A673 (cell line): ENCODE measurements at regions not wholly inside any gene's neighbourhood (a gene's known extent, or its start where the extent isn't known, plus 50 kb on each side); places are given as distances from the start of the nearest gene placed in this dataset.

Experiments
- BruUV-seq: library from RNA; stranded (reverse); fragments of 400-500 nt; replicated peaks from 2 replicates; lab custom pipeline; 2021; lab: Mats Ljungman, UMichigan
- CTCF ChIA-PET: fragments of 300-600 bp; sonication (Branson Sonifier 250); formaldehyde crosslinking; loops from one replicate; lab custom pipeline; 2022; ENCODE audit warnings: antibody characterized with exemption; lab: Charles Lee
- POLR2A ChIA-PET: fragments of 300-600 bp; sonication (Branson Sonifier 250); formaldehyde crosslinking; loops from one replicate; lab custom pipeline; 2022; ENCODE audit warnings: antibody characterized with exemption; ENCODE audit not compliant: low non-redundant PET; lab: Charles Lee
- DNase-seq: peaks from one replicate; pipeline ENCODE4 v3.0.0-alpha.2; 2015; ENCODE audit warnings: low spot score
- H3K27ac ChIP-seq: fragments of 200-600 bp; sonication (generic); 2 replicates; pipeline ENCODE4 v1.5.1; 2016; ENCODE audit warnings: mixed run types, low read depth, mild to moderate bottlenecking, mixed read lengths, antibody characterized with exemption, low read length; ENCODE audit not compliant: poor library complexity, severe bottlenecking
- H3K27me3 ChIP-seq: fragments of 200-600 bp; sonication (generic); replicated peaks from 2 replicates; pipeline ENCODE4 v1.6.1; 2017; ENCODE audit warnings: mixed run types, low read depth, mild to moderate bottlenecking, mixed read lengths, antibody characterized with exemption, low read length; ENCODE audit not compliant: insufficient read depth, poor library complexity
- H3K36me3 ChIP-seq: fragments of 200-600 bp; sonication (generic); 2 replicates; pipeline ENCODE4 v1.6.1; 2016; ENCODE audit warnings: mixed run types, mild to moderate bottlenecking, mixed read lengths, antibody characterized with exemption, low read length; ENCODE audit not compliant: insufficient read depth, poor library complexity, severe bottlenecking
- H3K4me1 ChIP-seq: fragments of 200-600 bp; sonication (generic); 2 replicates; pipeline ENCODE4 v1.6.1; 2017; ENCODE audit warnings: mixed run types, mild to moderate bottlenecking, mixed read lengths, antibody characterized with exemption, low read length; ENCODE audit not compliant: insufficient read depth, poor library complexity, severe bottlenecking
- H3K4me3 ChIP-seq: fragments of 200-600 bp; sonication (generic); 2 replicates; pipeline ENCODE4 v1.5.1; 2016; ENCODE audit warnings: low read depth, mixed run types, mild to moderate bottlenecking, mixed read lengths, low read length; ENCODE audit not compliant: poor library complexity, severe bottlenecking
- H3K9me3 ChIP-seq: fragments of 200-600 bp; sonication (generic); 2 replicates; pipeline ENCODE4 v1.6.1; 2016; ENCODE audit warnings: mixed run types, low read depth, mild to moderate bottlenecking, mixed read lengths, antibody characterized with exemption, low read length; ENCODE audit not compliant: poor library complexity, severe bottlenecking
- CTCF ChIP-seq: fragments of 300-800, 200-600 bp; sonication (generic); conservative IDR thresholded peaks from 2 replicates; pipeline ENCODE4 v1.5.1; 2017; ENCODE audit warnings: low read depth, mild to moderate bottlenecking, antibody characterized with exemption, low read length, moderate library complexity, mixed read lengths
- EZH2 ChIP-seq: fragments of 200-600 bp; sonication (generic); IDR thresholded peaks from 2 replicates; pipeline ENCODE4 v1.6.1; 2017; ENCODE audit warnings: borderline replicate concordance, low read depth, mild to moderate bottlenecking, mixed read lengths, antibody characterized with exemption, low read length; ENCODE audit not compliant: poor library complexity, severe bottlenecking
- intact Hi-C: fragments of 100-400 bp; cut with micrococcal nuclease; formaldehyde crosslinking; loops from one replicate; pipeline ENCODE4 v1.10.0; 2022; ENCODE audit not compliant: unreplicated experiment

GRCh38 chr5:173673295-173674101 is 57.0 kb upstream of the BOD1 start:
- H3K36me3 ChIP-seq: no peaks in the 10 kb centered on the region
- intact Hi-C loops: loop anchor here (2.0 kb wide), 1 partner anchor 41 kb away; no protein-coding TSS in a partner anchor
- peaks cover 9% of the 10 kb centered on the region for H3K27me3 ChIP-seq
- H3K4me3 ChIP-seq: no peak overlapping the region
- no peaks in the 10 kb centered on the region for H3K9me3 ChIP-seq
- DNase-seq: no peak
- no peak for TF ChIP-seq EZH2
- no peak for TF ChIP-seq CTCF
- no peaks in the 10 kb centered on the region for H3K4me1 ChIP-seq
- ChIA-PET CTCF (no interaction called here), POLR2A (no interaction called here)
- no TSS peak for BruUV-seq
- H3K27ac ChIP-seq: no peak overlapping the region

DNA sequence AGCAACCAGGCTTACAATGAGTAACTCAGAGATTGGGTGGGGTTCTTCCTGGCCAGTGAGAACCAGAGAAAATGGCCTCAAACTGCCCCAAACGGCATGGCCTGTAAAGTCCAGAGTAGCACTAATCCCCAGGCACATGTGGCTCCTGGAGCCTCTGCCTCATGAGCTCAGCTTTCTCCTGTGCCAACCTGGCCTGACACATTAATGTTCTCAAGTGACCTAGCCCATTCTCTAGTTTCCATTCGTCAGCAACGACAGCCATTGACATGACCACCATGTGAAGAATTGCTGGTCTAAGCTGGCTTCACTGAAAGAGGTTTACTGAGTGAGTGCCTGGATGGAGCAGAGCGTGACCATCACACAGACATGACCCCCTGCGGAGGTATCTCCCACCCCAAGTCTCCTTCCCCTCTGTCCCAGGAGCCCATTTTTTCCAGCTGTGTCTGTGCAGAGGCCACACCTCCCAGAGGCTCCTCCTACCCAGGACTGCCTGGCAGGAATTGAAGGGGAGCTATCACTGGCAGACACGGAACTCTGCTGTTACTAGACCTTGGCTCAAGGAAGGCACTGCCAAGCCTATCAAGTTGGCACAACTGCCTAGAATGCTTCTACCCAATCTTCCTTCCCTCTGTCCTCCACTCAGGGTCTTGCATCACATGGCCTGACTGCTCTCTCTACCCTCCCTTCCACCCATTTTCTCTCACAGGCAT is 59.0 kb upstream of the BOD1 start:
- POLR2A ChIA-PET: no interaction called here
- peaks cover 5% of the 10 kb centered on the region for H3K27me3 ChIP-seq
- no peak overlapping the region for H3K4me3 ChIP-seq
- intact Hi-C loops: loop anchor here (2.0 kb wide), 1 partner anchor 43 kb away; no protein-coding TSS in a partner anchor
- DNase-seq: no peak
- no peaks in the 10 kb centered on the region for H3K9me3 ChIP-seq
- TF ChIP-seq EZH2: no peak
- TF ChIP-seq CTCF: no peak
- no TSS peak for BruUV-seq
- no peaks in the 10 kb centered on the region for H3K4me1 ChIP-seq
- CTCF ChIA-PET: no interaction called here
- H3K27ac ChIP-seq: no peak overlapping the region
- no peaks in the 10 kb centered on the region for H3K36me3 ChIP-seq

DNA sequence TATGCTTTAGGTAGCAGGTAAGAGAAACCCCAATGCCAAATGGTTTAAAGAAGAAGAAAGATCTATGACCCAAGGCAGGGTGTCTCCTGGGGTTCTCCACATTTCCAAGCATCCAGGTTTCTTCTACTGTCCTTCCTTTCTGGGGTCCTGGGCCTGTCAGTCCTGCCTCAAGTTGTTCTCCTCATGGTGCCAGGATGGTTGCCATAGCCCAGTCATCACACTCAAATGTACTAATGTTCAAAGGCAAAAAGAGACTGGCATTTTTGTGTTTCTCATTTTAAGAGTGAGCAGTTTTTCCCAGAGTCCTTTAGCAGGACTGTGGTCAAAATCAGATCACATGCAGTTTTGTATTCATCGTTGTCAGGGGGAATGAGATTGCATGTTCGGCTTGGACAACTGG is 59.9 kb upstream of the BOD1 start:
- peaks cover 5% of the 10 kb centered on the region for H3K27me3 ChIP-seq
- no peak for DNase-seq
- H3K27ac ChIP-seq: no peak overlapping the region
- TF ChIP-seq EZH2: no peak
- no peak for TF ChIP-seq CTCF
- POLR2A ChIA-PET: no interaction called here
- CTCF ChIA-PET: no interaction called here
- H3K9me3 ChIP-seq: no peaks in the 10 kb centered on the region
- no TSS peak for BruUV-seq
- H3K36me3 ChIP-seq: no peaks in the 10 kb centered on the region
- no peak overlapping the region for H3K4me3 ChIP-seq
- no peaks in the 10 kb centered on the region for H3K4me1 ChIP-seq
- intact Hi-C loops: no loop called here
